ENCODE measurements at regions not wholly inside any gene's neighbourhood (a gene's known extent, or its start where the extent isn't known, plus 50 kb on each side); places are given as distances from the start of the nearest gene placed in this dataset.

- TF ChIP-seq TCF7 (CRISPR knock-in tag; IDR thresholded peaks at IDR 0.05; ENCODE audit: low read depth) (no peak), CTCF (IDR thresholded peaks at IDR 0.05) (no peak)
Observed at GRCh38 chr15:69625328-69625727, 172.7 kb downstream of the RPLP1 start.

All from WTC11 (cell line).